Iris pigment epithelial cell (primary cell): ENCODE measurements at regions not wholly inside any gene's neighbourhood (a gene's known extent, or its start where the extent isn't known, plus 50 kb on each side); places are given as distances from the start of the nearest gene placed in this dataset.
"Not testable (repeated sequence)": the region's sequence is repeated elsewhere in the genome, so short reads cannot be mapped to it uniquely, and the experiment has no call there.

ENCODE experiments used
- DNase-seq: peaks from one replicate; pipeline ENCODE4 v3.0.0-alpha.2; 2011; ENCODE audit warnings: low read depth

DNA sequence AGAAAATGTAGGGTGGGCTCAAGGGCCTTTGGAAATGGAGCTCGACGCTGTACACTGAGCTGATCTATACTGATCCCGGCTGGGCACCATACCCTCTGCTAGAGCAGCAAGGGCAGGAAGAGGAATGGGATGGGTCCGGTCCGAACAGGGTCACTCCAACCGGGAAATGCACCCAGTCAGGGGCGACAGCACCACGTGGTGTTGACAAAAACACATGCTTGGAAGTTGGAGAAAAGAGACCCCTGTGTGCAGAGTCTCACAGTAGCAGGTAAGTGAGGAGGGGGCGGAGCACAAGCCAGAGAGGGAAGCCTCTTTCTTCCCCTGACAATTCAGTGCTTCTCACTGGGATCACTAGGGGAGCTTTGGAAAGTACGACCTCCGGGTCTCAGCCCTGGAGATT is 84.1 kb upstream of the ASB18 start:
- no peak for DNase-seq

DNA sequence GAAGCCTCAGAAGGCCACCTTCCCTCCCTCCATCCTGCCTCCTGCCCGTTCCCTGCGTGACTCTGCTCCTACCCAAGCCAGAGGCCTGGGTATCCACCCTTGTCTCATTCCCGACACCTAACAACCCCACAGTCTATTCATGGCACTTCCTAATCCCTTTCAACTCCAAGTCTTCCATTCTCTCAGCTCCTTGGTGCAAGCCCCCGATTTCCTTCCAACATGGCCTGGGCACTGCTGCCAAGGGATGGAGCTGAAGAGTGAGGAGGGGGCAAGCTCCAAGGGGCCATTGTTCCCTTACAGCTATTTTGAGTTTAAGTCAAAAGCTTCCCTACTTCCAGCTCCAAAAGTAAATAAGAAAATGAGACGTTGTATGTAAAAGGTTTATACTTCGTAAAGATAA is 84.8 kb upstream of the ASB18 start:
- no peak for DNase-seq

DNA sequence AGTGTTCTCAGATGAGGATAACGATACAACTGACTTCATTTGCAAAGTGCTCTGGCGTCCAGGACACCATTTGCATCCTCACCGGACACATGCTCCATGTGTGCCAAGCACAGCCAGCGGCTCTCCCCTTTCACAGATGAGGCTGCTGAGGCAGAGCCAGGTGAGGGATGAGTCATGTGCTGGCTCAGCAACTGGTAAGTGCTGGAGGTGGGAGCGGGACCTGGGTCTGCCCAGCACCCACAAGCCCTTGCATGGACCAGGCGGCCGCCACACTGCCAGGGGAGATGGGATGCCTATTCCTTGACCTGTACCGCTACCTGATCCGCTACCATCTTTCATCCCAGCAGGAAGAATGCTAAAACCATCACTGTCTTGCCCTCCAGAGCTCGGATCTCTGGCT is 86.2 kb upstream of the ASB18 start:
- no peak for DNase-seq

DNA sequence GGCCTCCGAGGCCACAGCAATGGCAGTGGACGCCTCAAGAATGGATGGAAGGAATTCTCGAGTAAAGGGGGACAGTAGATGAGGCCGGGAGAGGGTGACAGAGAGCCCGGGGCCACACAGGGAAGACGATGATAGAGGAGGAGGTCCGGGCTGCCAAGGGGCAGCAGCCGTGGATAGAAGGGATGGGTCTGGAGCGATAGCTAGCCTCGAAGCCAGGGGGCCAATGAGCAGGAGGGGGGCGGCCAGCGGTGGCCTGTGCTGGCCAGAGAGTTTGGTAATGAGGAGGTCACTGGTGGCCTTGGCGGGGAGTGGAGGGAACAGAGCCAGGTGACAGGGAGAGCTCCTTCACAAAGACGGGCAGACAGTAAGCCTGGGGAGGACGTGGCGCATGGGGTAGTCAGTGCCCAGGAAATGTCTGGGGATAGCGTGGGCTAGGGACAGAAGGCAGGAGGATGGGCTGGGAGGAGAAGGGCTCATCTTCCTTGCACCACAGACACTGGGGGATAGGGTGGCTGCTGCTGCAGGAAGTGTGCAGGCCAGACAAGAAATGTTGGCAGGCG is 87.8 kb upstream of the ASB18 start:
- no peak for DNase-seq

DNA sequence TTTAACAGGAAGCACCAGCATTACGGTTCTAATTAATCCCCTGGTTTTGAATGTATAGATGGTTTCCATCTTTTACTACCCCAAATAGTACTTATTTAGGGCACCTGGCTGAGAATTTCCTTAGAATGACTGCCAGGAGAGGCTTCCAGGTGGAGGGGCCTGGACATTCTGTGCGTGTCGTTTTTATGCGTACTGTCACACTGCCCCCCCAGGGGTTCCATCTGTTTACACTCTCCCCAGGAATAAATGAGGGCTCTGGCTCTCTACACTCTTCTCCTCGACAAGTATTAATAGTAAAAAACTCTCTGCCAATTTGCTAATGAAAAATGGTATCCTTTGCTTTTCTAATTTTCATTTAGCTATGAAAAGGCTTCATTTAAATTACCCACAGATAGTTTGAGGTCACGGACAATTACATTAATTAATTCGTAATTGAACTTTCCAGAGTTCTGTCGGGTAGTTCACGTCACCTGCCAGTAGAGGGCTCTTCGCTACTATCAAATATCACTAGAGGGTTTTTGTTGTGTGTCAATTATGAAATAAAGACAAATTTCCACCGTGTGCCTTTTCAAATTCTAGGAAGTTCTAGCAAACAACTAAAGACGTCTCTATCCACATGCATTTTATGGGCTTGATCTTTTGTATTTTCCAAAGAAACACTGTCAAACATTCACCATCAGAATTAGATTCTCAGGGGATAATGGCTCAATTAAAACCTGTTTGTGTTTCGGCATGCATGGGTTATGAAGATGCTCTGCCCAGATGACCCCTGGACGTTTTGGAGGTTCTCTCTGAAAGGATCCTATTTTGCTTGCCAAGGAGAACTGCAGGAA is 88.8 kb upstream of the ASB18 start:
- DNase-seq: peak; percentile 21

DNA sequence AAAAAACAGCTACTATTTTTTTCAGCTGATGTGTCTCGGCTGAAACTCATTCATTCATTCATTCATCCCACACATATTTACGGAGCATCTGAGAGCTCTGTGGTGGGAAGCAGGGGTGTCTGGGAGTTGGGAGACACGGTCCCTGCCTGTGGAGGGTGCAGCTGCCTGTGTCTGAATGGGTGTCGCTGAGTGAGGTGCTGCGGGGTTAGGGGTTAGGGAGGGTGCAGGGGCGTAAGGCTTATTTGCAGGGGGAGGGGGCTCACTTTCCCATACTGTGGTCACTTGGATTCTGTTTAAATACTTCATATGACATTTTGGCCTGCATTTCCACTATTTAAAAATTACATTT is 89.4 kb upstream of the ASB18 start:
- DNase-seq: no peak

DNA sequence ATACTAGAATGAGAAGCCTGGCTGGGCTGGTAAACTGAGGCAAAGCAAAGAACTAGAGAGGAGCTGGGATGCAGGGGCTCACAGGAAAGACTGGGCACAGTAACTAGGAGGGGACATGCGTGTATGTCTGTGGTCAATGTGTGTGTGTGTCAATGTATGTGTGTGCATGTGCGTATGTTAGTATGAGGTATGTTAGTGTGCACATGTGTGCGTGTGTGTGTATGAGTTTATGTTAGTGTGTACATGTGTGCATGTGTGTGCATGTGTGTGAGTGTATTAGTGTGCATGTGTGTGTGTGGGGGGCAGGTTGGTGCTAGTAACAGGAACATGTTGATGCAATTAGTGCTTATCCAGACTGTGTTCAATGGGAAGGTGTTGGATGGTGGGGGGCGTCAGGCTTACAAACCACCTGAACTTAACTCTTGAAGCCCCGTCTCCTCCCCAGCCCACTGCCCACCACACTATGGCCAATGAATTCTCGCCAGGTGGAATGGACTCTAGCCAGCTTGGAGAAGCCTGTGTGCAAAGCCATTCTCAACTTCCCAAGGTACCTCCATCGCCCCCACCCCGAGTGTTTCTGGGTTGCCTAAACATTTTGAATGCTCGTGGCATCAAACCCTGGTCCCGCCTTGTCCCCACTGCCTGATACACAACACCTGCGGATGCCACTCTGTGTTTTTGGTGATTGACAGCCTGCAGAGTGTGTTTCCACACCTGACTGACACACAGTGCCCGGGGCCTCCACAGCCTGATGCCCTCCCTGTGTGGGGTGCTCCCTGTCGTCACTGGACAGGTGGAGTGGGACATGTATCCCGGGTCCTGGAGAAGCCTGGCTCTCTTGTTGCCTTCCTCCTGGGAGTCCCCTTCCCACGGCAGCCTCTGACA is 90.1 kb upstream of the ASB18 start:
- DNase-seq: no peak

DNA sequence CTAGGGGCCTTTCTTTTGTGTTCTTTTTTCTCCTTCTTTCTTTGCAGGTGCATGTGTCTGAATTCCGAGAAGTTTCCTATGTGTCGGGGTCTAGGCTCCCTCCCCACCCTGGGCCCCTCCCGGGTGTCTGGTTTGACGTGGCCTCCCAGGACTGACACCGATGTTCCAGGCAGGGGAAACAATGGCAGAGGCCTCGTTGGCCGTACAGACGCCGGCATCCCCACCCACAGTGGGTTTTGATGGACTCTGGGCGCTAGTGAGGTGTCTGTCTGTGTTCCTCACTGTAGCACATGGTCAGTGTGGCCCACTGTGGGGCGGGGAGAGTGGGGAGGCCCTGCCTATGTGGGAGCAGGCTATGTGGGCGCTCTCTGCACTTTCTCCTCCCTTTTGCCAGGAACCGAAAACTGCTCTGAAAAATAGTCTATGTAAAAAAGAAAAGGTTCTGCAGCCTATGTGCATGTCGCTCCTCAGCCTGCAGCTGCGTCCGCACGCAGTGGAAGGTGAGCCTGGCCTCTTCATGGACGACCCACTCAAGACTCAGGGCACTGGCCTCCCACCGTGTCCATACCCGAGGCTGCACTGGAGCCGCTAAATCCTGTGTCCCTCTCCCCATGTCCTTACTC is 90.9 kb upstream of the ASB18 start:
- DNase-seq: no peak

DNA sequence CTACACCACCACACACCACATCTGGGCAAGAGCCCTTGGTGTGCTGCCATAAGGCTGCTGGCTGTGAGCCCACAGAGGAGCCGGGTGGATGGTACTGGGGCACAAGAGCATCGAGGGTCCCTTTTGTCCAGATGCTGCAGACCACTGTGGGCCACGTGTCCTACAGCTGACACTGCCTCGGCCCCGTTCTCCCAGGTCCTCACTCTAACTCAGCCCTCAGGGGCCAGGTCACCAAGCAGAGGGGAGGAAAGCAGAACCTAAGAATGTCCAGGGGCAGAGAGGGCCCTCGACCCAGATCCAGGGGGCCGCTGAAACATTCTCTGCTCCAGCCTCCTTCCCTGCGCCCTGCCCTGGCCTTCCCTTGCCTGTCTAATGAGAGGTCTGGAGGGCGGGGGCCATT is 91.7 kb upstream of the ASB18 start:
- no peak for DNase-seq

DNA sequence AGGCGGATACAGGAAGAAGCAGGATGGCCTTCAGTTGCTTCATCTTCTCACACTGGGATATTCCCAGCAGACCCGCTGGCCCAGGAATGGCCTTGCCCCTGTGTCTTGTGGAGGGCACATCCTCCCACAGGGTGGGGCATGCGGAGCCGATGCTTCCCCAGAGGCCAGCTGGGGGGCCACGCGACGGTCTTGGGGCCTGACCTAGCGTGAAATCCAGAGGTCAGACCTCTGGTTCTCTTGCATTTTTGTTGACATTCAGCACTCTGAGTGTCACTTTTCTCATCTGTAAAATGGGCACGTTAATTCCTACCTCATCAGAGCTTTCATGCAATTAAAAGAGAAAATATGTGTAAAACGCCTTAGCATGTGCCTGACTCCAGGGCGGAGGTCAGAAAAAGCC is 92.1 kb upstream of the ASB18 start:
- not testable (repeated sequence) for DNase-seq

DNA sequence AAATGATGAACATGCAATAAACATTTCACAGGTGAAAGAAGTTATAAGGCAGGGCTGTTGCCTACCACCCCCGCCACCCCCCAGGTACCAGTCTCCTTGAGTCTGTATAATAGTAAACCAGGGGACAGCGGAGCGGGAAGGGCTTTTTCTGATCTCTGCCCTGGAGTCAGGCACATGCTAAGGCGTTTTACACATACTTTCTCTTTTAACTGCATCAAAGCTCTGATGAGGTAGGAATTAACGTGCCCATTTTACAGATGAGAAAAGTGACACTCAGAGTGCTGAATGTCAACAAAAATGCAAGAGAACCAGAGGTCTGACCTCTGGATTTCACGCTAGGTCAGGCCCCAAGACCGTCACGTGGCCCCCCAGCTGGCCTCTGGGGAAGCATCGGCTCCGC is 94.3 kb upstream of the ASB18 start:
- not testable (repeated sequence) for DNase-seq

DNA sequence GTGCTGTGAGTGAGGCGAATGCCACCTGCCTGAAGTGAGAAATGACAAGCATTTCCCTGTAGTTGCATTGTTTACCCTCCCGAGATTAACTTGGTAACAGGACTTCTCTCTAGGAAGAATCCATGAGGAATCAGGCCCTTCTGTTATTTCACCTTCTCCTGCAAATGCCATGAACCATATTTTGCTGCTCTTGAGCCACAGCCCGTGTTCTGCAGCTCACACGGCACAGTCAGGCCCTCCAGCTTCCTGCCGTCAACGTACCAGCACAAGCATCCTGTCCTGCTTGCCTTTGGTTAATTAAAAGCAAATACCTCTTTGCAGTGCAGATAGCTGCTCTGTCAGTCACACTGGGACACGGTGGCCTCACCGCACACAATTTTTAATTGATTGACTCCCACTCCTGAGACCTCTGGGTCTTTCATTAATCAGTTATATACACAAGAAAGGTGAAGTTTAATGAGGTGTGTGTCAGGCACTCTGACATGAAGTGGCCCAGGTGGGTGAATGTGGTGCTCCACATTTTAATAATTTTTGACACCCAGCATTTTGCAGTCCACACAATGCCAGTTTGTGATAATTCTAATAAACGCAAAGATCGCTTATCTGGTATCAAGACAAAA is 95.3 kb upstream of the ASB18 start:
- DNase-seq: no peak

DNA sequence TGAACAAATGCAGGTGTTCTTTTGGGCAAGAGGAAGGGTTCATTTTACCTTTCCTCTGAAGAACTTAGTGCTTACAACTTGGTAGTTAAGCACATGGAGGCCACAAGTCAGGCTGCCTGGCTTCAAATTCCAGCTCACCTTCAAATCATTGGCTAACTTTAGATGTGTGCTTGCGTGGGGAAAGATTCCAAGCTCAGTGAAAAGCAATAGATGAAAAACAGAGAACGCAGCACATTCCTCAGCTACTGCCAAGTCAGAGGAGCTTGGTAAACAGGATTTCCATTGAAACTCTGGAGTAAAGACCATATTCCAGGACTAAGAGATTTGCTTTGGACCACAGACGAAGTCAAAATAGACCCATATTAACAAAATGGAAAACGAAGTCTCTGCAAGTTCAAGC is 96.3 kb upstream of the ASB18 start:
- DNase-seq: peak; percentile 3

DNA sequence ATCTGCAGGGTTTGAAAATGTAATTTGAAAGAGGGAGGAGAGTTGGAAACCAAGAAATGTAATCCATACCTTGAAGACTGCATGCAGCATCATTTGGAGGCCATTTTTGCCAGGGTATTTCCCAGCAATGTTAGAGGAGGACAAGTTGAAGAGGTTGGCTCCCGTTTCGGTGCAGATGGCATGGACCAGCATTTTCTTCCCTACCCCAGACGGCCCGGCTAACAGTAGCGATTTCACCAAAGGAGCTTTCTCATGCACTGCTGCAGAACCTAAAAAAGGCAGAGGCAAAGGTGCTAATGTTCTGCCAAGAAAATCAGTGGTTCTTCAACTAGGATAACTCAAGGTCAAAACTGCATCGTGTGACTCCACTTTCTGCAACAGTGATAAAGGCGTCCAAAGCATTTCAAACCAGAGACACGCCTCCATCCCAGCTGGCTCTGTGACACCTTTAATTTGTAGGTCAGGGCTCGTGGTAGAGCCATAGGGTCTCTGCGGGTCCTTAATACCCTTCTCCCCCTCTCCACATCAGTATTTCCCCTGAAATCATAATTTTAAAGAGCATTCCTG is 99.6 kb upstream of the ASB18 start:
- no peak for DNase-seq

DNA sequence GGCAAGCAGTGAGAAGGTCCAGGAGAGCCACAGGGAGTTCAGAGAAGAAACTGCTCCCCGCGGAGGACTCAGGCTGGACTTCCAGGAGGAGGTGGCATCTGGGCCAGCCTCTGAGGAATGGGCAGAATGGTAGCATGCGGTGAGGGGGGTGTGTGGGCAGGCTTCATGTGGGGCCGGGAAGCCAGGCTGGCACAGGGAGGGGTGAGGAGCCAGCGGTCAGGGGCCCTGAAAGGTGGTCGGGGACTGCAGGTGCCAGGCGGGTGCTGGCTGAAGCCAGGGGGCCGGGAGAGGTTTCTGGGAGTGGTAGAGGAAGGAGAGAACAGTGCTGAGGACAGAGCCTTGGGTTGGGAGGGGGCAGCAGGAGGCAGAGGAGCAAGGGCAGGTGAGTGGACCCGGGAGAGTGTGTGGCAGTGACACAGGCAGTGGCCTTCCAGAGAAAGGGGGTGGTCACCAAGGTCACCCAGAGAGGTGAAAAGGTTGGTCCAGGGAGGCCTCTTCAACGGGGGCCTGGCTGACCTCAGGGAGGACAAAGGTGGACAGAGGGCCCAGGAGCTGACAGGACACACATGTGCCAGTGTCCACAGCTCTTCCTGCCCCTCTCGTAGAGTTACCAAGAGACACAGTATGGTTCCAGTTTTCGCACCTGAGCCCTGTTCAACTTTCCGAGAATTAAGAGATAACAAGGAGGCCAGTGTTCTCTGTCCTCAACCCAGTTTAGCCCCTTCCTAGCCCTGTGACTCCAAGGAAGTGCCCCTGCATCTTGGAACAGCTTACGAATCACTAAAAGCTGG is 101.2 kb upstream of the ASB18 start:
- DNase-seq: no peak

DNA sequence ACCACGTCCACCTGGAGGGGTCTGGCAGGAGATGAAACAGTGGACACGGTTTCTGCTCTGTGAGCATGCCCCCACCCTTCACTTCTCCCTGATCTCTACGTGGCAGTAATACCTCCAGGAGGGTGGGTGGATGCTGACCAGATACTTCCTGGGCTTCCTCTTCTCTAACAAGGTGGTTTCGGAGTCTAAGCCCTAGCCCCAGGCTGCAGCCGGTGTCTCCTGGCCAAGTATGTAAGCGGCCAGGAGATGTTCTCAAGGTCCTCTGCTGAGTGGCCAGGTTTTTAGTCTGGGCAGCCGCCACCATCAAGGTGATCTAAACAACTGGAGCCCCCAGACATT is 101.8 kb upstream of the ASB18 start:
- no peak for DNase-seq

DNA sequence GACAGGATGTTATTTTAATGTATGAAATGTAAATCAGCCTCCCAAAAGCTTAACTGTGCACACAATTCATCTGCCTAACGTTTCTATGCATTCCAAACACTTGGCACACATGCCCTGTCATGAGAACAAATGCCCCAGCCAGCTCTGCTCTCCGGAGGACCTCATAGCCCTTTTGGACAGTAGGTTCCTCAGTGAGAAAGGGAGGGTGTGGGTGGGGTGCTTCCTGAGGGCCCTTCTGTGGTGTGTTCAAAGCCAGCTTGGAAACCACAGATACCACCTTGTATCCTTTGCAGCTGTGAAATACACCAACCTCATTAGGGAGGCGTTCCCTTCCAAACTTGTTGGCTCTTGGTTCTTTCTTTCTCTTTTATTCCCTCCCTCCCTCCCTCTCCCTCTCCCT is 102.2 kb upstream of the ASB18 start:
- DNase-seq: no peak

DNA sequence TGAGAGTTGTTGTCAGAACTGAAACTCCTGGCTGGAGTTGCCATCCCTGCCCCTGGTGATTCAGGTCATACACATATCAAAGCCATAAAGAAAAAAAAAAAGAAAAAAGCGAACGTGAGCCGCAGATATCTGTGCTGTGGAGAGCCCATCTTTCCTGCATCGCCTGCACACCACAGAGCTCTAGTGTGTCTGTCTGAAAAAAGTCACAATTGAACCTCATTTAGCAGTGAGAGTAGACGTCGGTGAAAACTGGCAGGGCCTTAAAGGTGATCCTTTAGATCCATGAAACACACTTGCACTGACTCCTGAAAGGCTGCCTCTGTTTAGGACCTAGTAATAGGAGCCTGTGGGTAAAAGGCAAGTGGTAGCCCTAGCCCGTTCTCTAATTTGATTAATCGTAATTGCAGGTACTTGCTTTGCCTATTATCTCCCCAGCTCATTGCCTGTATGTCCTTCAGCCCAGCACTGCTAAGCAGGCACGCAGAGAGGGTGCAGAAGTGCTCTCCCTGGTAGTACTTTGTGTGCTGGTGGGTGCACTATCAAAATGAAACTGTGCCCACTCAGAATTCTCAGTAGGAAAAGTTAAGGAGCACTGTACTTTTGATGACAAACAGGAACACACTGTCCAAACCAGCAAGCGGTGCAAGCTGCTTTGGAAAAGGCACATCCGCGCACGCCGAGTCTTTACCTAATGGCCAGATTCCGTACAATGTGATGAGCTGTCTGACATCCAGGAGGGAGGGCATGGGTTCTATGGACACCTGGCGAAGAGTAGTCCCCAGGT is 103.5 kb upstream of the ASB18 start:
- DNase-seq: no peak

DNA sequence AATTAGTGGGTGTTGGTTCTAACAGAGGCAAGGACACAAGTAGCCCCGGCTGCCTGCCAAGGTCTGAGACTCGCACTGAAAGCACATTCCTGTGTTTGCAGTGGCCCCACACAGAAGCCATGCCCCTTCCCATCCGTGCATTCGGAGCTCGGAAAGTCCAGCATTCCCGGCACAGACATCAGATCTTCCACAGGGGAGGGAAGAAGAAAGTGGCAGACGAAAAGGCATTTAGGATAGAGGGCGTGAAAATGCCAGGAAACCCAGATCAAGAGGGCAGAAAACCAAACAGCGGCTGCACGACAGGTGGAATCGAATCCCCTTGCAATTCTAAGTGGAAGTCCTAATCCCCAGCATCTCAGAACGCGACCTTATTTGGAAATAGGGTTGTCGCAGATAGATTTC is 105.5 kb upstream of the ASB18 start:
- DNase-seq: no peak

DNA sequence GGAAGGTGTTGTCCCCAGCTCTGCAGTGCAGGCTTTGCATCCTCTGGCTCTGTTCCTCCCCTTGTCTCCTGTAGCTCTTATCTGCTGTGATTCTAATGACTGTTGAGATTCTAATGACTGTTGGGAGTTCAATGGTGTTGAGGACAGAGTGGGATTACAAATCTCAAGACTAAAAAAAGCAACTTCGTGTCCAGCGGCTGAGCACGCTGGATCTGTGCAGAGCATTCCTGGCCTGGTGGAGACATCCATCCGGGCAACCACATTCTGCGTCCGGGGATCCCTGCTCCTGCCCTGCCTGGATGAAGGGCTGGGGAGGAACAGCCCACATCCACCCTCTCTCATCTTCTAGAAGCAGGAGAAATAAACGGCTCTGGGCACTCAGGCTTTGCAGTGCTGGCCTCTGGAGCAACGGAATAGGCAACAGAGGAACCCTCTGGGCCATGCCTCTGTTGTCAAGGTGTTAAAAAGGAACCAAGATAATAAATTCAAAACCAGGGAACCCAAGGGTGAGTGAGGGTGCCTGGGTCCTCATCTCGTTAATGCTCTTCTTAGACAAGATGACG is 106.7 kb upstream of the ASB18 start:
- no peak for DNase-seq
